ENCODE measurements at regions not wholly inside any gene's neighbourhood (a gene's known extent, or its start where the extent isn't known, plus 50 kb on each side); places are given as distances from the start of the nearest gene placed in this dataset.

DNA sequence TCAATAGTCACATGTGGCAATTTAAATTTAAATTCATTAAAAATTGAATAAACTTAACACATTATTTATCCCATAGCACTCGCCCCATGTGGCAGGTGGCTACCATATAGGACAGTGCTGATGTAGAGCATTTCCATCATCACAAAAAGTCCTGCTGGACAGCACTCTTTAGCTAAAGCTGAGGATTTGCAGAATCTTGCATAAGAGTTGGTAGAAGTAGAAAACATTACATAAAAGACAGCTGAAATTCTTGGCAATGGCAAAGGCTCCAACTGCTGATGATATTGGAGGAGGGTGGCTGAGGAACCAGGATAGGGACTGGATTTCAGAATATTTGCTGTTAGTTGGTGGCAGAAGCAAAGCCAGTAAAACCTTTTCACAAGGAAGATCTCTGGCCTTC, 230.7 kb upstream of the SATB1 start:
- DNase-seq (ENCODE audit: low spot score): no peak
- Histone ChIP-seq H3K27me3 (ENCODE audit: insufficient read depth, poor library complexity, severe bottlenecking) (no peaks in the 10 kb centered on the region), H3K4me1 (ENCODE audit: insufficient read depth, poor library complexity, severe bottlenecking) (no peaks in the 10 kb centered on the region), H3K4me3 (ENCODE audit: severe bottlenecking) (no peak overlapping the region), H3K27ac (ENCODE audit: poor library complexity, severe bottlenecking) (no peak overlapping the region), H3K9me3 (ENCODE audit: severe bottlenecking) (no peaks in the 10 kb centered on the region), H3K36me3 (ENCODE audit: low read depth) (no peaks in the 10 kb centered on the region)
- TF ChIP-seq, protein P1, sequence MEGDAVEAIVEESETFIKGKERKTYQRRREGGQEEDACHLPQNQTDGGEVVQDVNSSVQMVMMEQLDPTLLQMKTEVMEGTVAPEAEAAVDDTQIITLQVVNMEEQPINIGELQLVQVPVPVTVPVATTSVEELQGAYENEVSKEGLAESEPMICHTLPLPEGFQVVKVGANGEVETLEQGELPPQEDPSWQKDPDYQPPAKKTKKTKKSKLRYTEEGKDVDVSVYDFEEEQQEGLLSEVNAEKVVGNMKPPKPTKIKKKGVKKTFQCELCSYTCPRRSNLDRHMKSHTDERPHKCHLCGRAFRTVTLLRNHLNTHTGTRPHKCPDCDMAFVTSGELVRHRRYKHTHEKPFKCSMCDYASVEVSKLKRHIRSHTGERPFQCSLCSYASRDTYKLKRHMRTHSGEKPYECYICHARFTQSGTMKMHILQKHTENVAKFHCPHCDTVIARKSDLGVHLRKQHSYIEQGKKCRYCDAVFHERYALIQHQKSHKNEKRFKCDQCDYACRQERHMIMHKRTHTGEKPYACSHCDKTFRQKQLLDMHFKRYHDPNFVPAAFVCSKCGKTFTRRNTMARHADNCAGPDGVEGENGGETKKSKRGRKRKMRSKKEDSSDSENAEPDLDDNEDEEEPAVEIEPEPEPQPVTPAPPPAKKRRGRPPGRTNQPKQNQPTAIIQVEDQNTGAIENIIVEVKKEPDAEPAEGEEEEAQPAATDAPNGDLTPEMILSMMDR (IDR thresholded peaks at IDR 0.05; ENCODE audit: poor library complexity, severe bottlenecking): no peak
- ATAC-seq (ENCODE audit: low read depth): no peak

DNA sequence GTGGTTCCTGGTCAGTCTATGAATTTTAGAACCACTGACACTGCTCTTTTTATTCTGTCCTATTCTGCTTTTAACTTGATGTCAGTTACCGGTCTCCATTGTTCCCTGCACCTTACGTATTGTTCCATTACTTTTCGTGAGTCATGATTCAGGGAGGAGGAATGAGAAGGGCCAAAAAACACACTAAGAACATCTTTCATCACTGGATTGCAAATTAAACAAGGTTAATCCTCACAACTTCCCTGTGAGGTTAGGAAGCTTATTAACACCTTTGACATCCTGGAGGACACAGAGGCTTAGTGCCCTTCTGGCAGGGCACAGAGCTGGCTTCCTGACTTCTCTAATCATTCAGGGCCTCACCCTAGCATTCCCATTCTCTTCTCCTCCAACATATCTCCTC, 227.6 kb upstream of the SATB1 start:
- TF ChIP-seq, protein P1 (IDR thresholded peaks at IDR 0.05; ENCODE audit: poor library complexity, severe bottlenecking): no peak

DNA sequence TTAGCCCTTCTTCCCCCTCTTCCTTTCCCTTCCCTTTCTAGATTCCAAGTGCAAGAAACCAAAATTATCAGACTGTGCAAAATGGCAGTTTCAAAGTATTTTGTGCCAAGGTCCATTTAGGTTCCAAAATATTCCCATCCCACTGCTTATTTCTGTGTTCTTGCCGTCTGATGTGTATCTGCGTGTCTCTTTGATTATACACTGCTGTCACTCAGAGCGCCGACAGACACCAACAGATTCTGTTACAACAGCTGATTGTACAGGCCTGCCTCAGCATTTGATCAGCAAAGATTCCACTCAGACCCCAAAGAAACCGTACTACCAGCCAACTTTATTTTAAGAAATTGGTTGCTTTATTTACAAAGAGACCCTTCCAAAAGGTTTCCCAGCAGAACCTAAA, 225.6 kb upstream of the SATB1 start:
- no peak for ATAC-seq (ENCODE audit: low read depth)
- Histone ChIP-seq H3K27me3 (ENCODE audit: insufficient read depth, poor library complexity, severe bottlenecking) (no peaks in the 10 kb centered on the region), H3K36me3 (ENCODE audit: low read depth) (no peaks in the 10 kb centered on the region), H3K4me3 (ENCODE audit: severe bottlenecking) (no peak overlapping the region), H3K27ac (ENCODE audit: poor library complexity, severe bottlenecking) (no peak overlapping the region), H3K9me3 (ENCODE audit: severe bottlenecking) (peaks cover 1% of the 10 kb centered on the region), H3K4me1 (ENCODE audit: insufficient read depth, poor library complexity, severe bottlenecking) (no peaks in the 10 kb centered on the region)
- DNase-seq (ENCODE audit: low spot score): no peak
- TF ChIP-seq, protein P1 (IDR thresholded peaks at IDR 0.05; ENCODE audit: poor library complexity, severe bottlenecking): no peak

More for the DNA sequence above, 227.6 kb upstream of the SATB1 start:
- Histone ChIP-seq H3K9me3 (ENCODE audit: severe bottlenecking) (no peaks in the 10 kb centered on the region), H3K36me3 (ENCODE audit: low read depth) (no peaks in the 10 kb centered on the region), H3K4me1 (ENCODE audit: insufficient read depth, poor library complexity, severe bottlenecking) (no peaks in the 10 kb centered on the region), H3K27ac (ENCODE audit: poor library complexity, severe bottlenecking) (no peak overlapping the region), H3K4me3 (ENCODE audit: severe bottlenecking) (no peak overlapping the region), H3K27me3 (ENCODE audit: insufficient read depth, poor library complexity, severe bottlenecking) (no peaks in the 10 kb centered on the region)
- ATAC-seq (ENCODE audit: low read depth): no peak
- no peak for DNase-seq (ENCODE audit: low spot score)

DNA sequence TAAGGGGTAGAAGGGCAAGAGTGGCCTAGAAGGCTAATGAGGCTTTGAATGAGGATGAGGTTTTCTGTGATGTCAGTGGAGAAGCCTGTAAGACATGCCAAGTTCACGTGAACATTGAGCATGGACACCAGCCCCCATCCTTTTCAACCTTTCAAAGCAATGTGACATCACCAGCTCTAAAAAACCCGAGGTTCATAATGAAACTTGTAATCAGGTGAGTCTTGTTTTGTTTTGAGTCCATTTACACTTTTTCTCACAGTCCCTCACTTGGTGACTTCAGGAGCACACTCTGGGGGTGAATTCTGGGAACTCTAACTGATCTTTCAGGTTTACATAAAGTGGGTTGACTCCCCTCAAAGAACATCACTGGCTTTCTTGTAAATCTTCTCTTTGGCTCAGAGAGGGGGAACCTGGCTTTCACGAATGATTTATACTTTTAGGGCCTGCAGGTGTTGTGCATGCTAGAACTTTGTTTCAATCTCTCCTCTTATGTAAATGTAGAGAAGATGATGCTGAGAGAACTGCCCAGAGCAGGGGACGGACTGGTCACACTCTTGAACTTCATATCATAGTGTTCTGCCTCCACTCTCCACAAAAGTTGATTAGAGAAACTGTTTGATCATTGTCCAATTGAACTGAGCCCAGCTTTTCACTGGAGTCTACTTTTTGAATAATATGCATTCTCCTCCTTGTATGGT, 224.7 kb upstream of the SATB1 start:
- ATAC-seq (ENCODE audit: low read depth): no peak
- no peak overlapping the region for H3K4me3 ChIP-seq (ENCODE audit: severe bottlenecking)
- H3K9me3 ChIP-seq (ENCODE audit: severe bottlenecking): peaks cover 1% of the 10 kb centered on the region
- no peaks in the 10 kb centered on the region for H3K36me3 ChIP-seq (ENCODE audit: low read depth)
- no peak for DNase-seq (ENCODE audit: low spot score)
- no peaks in the 10 kb centered on the region for H3K4me1 ChIP-seq (ENCODE audit: insufficient read depth, poor library complexity, severe bottlenecking)
- TF ChIP-seq, protein P1 (IDR thresholded peaks at IDR 0.05; ENCODE audit: poor library complexity, severe bottlenecking): no peak
- H3K27me3 ChIP-seq (ENCODE audit: insufficient read depth, poor library complexity, severe bottlenecking): no peaks in the 10 kb centered on the region
- H3K27ac ChIP-seq (ENCODE audit: poor library complexity, severe bottlenecking): no peak overlapping the region

DNA sequence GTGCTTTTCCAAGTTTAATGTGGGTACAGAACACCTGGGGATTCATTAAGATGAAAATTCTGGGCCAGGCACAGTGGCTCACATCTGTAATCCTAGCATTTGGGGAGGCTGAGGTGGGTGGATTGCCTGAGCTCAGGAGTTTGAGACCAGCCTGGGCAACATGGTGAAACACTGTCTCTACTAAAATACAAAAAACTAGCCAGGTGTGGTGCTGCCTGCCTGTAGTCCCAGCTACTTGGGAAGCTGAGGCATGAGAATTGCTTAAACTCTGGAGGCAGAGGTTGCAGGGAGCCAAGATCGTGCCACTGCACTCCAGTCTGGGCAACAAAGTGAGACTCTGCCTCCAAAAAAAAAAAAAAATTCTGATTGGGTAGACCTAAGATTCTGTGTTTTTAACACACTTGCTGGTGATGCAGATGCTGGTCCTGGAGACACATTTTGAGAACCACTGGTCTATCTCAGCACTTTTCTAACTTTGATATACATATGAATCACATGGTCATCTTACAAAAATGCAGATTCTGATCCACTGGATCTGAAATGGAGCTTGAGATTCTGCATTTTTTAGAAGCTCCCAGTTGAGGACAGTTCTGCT, 223.8 kb upstream of the SATB1 start:
- no peak overlapping the region for H3K4me3 ChIP-seq (ENCODE audit: severe bottlenecking)
- ATAC-seq (ENCODE audit: low read depth) (no peak), DNase-seq (ENCODE audit: low spot score) (no peak)
- no peaks in the 10 kb centered on the region for H3K27me3 ChIP-seq (ENCODE audit: insufficient read depth, poor library complexity, severe bottlenecking)
- TF ChIP-seq, protein P1 (IDR thresholded peaks at IDR 0.05; ENCODE audit: poor library complexity, severe bottlenecking): no peak
- H3K27ac ChIP-seq (ENCODE audit: poor library complexity, severe bottlenecking): no peak overlapping the region
- H3K4me1 ChIP-seq (ENCODE audit: insufficient read depth, poor library complexity, severe bottlenecking): no peaks in the 10 kb centered on the region
- no peaks in the 10 kb centered on the region for H3K36me3 ChIP-seq (ENCODE audit: low read depth)
- H3K9me3 ChIP-seq (ENCODE audit: severe bottlenecking): peaks cover 1% of the 10 kb centered on the region

Measured in RWPE2 (cell line).